ENCODE measurements at regions not wholly inside any gene's neighbourhood (a gene's known extent, or its start where the extent isn't known, plus 50 kb on each side); places are given as distances from the start of the nearest gene placed in this dataset.

- TF ChIP-seq CTCF (IDR thresholded peaks at IDR 0.05) (no peak), POLR2AphosphoS5 (IDR thresholded peaks at IDR 0.05; ENCODE audit: insufficient read depth in 1 of 2, low read depth in 1 of 2) (no peak), POLR2A (IDR thresholded peaks at IDR 0.05) (no peak)
Measured at GRCh38 chr12:25698772-25699171, 145.7 kb upstream of the LMNTD1 start.
